Heart right ventricle (tissue), 16 donors: ENCODE measurements at regions not wholly inside any gene's neighbourhood (a gene's known extent, or its start where the extent isn't known, plus 50 kb on each side); places are given as distances from the start of the nearest gene placed in this dataset.

Experiments used
- ATAC-seq, 8 donors: fragments of 200-7000 bp; cut with Tn5 transposase; one replicate each; pipeline ENCODE4 v1.9.1; 2020; ENCODE audit warnings: mild to moderate bottlenecking in 8 of 8, moderate library complexity in 8 of 8, moderate number of reproducible peaks in 1 of 8
- DNase-seq, 2 donors: peaks; one replicate each; pipeline ENCODE4 v3.0.0-alpha.2; 2020
- H3K27ac ChIP-seq, 10 donors: fragments of 200-600 bp; sonication (generic) in 2 of 10; one replicate each; pipeline versions ENCODE4 v1.5.0 to v1.8.0; 2020 to 2022; ENCODE audit warnings: mild to moderate bottlenecking in 3 of 10
- H3K27me3 ChIP-seq, 7 donors: fragments of 200-600 bp; one replicate each; pipeline ENCODE4 v1.8.0; 2021 to 2022; ENCODE audit warnings: mild to moderate bottlenecking in 2 of 7
- H3K36me3 ChIP-seq, 9 donors: fragments of 200-600 bp; sonication (generic) in 1 of 9; one replicate each; pipeline versions ENCODE4 v1.5.0 to v1.8.0; 2020 to 2022; ENCODE audit warnings: mild to moderate bottlenecking in 2 of 9
- H3K4me1 ChIP-seq, 9 donors: fragments of 200-600 bp; sonication (generic) in 1 of 9; one replicate each; pipeline versions ENCODE4 v1.5.0 to v1.8.0; 2020 to 2022; ENCODE audit warnings: mild to moderate bottlenecking in 4 of 9
- H3K4me3 ChIP-seq, 10 donors: fragments of 200-600 bp; sonication (generic) in 2 of 10; one replicate each; pipeline versions ENCODE4 v1.5.0 to v1.8.0; 2020 to 2022; ENCODE audit warnings: mild to moderate bottlenecking in 7 of 10, moderate library complexity in 2 of 10
- H3K9me3 ChIP-seq, 11 donors: fragments of 200-600 bp in 10 of 11; sonication (generic) in 2 of 11; one replicate each; pipeline versions ENCODE4 v1.5.0 to v1.8.0; 2013 to 2022; ENCODE audit warnings: mild to moderate bottlenecking in 2 of 11, control low read depth in 1 of 11, moderate library complexity in 1 of 11
- WGBS, 2 donors: extraction: QIAGEN DNeasy Blood & Tissue Kit; methylation state at CpG; one replicate each; pipeline ENCODE4 v1.1.7; 2013; ENCODE audit warnings: inconsistent platforms in 1 of 2; 5-methylcytosine and 5-hydroxymethylcytosine counted together
- intact Hi-C, 10 donors: fragments of 100-400 bp; cut with DNase I; formaldehyde crosslinking; loops; one replicate each; pipeline versions ENCODE4 v1.11.1 to v1.14.2; 2022
- TF ChIP-seq, protein P1 (sequence below), 9 donors: fragments of 200-600 bp; sonication (generic) in 2 of 9; IDR thresholded peaks; one replicate each; pipeline versions ENCODE4 v1.5.0 to v1.8.0; 2021 to 2022; ENCODE audit warnings: antibody characterized with exemption in 9 of 9, mild to moderate bottlenecking in 5 of 9, moderate library complexity in 1 of 9
- donor health status: Arrhythmogenic right ventricular cardiomyopathy.
- donor health status: ischemic (EF 13 %, LVEDD 7.1; RV severe dilation, severe dysfunction).
- donor health status: healthy with polysubstance abuse.
- donor health status: DM: no; HTN: yes; CAD: no.
- donor health status: DM: no; HTN: no; CAD: no.
- donor health status: ischemic (EF 25% LVEDD 6.9; RV normal size, moderate dysfunction).
- donor health status: ischemic (EF 25% LVEDD 5.7; RV mildly dilated, moderate dysfunction).
- donor health status: healthy.
- donor health status: DM: yes; HTN: yes; CAD: no.
- donor health status: Ischemic cardiomyopathy.
- donor health status: ischemic (EF 35%, LVEDD 5.7; RV mildly dilated, moderate dysfunction).
- donor health status: nonischemic (EF 11% LVEDD 7.7; RV severe dilation, severe dysfunction).
- donor health status: DM: yes; HTN: yes; CAD: no.
- donor health status: PGD.
- donor health status: ischemic (EF 29% LVEDD 5.4; RV normal size, mild dysfunction).
- donor health status: nonischemic (EF 23%, LVEDD 6.1; RV moderate dilation, normal function).

DNA sequence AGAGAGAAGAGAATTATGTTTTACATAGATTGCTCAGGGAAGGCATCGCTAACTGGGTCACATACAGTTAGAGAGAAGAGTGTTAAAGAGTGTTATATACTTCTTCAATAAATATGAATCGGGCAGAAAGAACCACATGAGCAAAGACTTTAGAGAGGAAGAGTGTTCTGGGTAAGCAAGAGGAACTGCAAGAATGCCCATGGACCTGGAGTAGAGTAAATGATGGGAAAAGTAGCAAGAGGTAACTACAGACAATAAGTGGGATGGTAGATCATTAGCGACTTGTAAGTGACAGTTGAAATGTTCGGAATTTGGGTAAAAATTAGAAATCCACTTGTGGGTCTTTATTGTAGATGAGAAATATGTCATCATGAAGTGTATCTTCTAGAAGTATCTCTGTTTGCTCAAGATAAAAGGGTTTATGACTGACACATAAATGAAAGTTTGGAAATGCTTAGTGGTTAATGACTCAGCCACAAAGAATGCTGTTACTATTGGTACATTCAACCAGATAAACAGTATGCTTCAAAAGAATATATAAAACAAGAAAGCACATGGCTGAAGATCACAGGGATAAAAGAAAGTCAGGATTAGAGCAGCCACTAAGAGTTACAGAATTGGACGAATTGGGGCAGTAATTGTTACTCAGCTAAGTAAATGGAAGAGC lies 229.3 kb downstream of the CASP12 start:
- no peak for DNase-seq
- WGBS, 2 donors: 88 to 94% methylated on average over 5 of the region's 5 CpGs
- peaks cover 0 to 17% (median 0%) of the 10 kb centered on the region in 9 donors for H3K4me1 ChIP-seq
- no peak overlapping the region for H3K4me3 ChIP-seq
- ATAC-seq: no peak
- no peaks in the 10 kb centered on the region for H3K27me3 ChIP-seq
- H3K27ac ChIP-seq: no peak overlapping the region
- no peaks in the 10 kb centered on the region for H3K36me3 ChIP-seq
- H3K9me3 ChIP-seq: peaks cover 0 to 3% (median 0%) of the 10 kb centered on the region in 11 donors
- TF ChIP-seq, protein P1, sequence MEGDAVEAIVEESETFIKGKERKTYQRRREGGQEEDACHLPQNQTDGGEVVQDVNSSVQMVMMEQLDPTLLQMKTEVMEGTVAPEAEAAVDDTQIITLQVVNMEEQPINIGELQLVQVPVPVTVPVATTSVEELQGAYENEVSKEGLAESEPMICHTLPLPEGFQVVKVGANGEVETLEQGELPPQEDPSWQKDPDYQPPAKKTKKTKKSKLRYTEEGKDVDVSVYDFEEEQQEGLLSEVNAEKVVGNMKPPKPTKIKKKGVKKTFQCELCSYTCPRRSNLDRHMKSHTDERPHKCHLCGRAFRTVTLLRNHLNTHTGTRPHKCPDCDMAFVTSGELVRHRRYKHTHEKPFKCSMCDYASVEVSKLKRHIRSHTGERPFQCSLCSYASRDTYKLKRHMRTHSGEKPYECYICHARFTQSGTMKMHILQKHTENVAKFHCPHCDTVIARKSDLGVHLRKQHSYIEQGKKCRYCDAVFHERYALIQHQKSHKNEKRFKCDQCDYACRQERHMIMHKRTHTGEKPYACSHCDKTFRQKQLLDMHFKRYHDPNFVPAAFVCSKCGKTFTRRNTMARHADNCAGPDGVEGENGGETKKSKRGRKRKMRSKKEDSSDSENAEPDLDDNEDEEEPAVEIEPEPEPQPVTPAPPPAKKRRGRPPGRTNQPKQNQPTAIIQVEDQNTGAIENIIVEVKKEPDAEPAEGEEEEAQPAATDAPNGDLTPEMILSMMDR (IDR thresholded peaks at IDR 0.05): no peak
- intact Hi-C loops: no loop called here

DNA sequence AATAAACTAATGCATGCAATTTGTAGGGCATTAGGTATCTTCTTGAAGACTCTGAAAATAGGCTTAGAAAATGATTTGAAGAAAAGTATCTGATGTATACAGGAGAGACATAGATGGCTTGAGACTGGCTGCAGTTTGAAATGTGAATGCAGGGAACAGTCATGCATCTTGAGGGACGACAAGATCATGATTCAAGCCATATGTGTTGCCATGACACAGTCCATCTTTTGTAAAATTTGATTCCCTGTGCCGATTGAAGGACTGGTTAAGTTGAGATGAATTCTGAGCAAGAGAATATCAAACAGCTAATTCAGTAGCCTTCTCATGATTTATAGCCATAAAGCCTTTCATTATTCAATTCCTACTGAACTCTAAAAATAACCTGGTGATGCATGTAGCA lies 231.6 kb downstream of the CASP12 start:
- 59 to 66% methylated on average over 2 of the region's 2 CpGs for WGBS, 2 donors
- DNase-seq (no peak), ATAC-seq (no peak)
- H3K4me3 ChIP-seq: no peak overlapping the region
- H3K27me3 ChIP-seq: no peaks in the 10 kb centered on the region
- TF ChIP-seq, protein P1 (IDR thresholded peaks at IDR 0.05): no peak
- no peak overlapping the region for H3K27ac ChIP-seq
- intact Hi-C loops: no loop called here
- no peaks in the 10 kb centered on the region for H3K9me3 ChIP-seq
- no peaks in the 10 kb centered on the region for H3K36me3 ChIP-seq
- peaks cover 0 to 17% (median 0%) of the 10 kb centered on the region in 9 donors for H3K4me1 ChIP-seq

DNA sequence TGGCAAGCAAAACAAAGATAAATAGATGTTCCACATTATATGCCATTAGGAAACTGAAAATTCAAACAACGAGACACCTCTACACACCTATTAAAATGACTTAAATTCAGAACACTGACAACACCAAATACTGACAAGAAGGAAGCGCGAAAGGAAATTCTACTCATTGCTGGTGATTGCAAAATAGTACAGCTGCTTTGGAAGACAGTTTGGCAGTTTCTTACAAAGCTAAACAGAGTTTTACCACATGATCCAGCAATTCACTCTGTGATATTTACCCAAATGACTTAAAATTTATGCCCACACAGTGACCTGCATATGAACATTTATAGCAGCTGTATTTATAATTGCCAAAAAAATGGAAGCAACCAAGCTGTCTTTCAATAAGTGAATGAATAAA lies 232.6 kb downstream of the CASP12 start:
- no peak overlapping the region for H3K4me3 ChIP-seq
- no peaks in the 10 kb centered on the region for H3K9me3 ChIP-seq
- H3K4me1 ChIP-seq: peaks cover 0 to 17% (median 0%) of the 10 kb centered on the region in 9 donors
- peak in 4 of 8 donors; percentile 41 to 58 (median 42) for ATAC-seq
- DNase-seq: no peak
- intact Hi-C loops: no loop called here
- TF ChIP-seq, protein P1 (IDR thresholded peaks at IDR 0.05): no peak
- H3K27me3 ChIP-seq: no peaks in the 10 kb centered on the region
- no peaks in the 10 kb centered on the region for H3K36me3 ChIP-seq
- 66 to 69% methylated on average over 3 of the region's 3 CpGs for WGBS, 2 donors
- no peak overlapping the region for H3K27ac ChIP-seq

DNA sequence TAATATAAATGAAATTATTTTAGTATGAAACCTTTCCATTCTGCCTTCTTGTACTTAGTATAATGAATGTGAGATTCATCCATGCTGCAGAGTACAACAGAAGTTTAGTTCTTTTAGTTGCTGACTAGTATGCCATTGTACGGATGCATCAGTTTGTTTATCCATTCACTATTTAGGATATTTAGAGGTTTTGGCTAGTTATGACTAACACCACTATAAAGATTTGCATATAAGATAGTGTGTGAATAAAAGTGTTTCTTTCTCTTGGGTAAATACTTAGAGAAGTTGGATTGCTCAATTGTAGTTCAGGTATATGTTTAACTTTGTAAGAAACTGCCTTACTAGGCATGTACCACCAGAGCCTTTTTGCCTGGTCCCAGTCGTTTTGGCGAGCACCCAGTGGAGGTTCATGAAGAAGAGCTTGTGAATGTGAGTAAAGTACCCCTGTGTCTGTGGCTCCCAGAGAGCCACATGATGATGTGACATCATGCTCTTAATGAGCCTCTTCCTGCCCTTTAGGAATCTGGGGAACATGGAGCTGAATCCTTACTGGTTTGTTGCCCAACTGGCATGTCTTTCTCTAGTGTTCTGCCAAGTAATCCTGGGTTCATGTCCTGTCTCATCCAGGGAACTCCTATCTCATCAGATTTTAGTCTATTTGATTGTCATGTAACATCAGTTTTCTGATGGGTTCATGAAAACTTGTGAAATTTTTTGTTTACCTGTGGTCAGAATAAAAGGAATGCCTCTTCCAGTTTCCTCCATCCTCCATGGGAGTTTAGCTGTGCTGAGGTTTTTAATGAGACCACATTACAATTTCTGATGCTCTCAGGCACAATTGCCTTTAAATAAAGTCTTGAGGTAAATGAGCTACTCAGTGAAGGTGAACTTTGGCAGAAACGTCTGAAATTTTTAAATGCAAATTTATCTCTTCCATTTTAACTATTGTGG lies 234.8 kb downstream of the CASP12 start:
- Histone ChIP-seq H3K4me3 (no peak overlapping the region), H3K27me3 (no peaks in the 10 kb centered on the region), H3K36me3 (no peaks in the 10 kb centered on the region), H3K27ac (no peak overlapping the region), H3K4me1 (peaks cover 0 to 9% (median 0%) of the 10 kb centered on the region in 9 donors), H3K9me3 (no peaks in the 10 kb centered on the region)
- intact Hi-C loops: no loop called here
- TF ChIP-seq, protein P1 (IDR thresholded peaks at IDR 0.05): no peak
- DNase-seq (no peak), ATAC-seq (no peak)
- 86 to 94% methylated on average over 4 of the region's 4 CpGs for WGBS, 2 donors
